Activated CD8-positive, alpha-beta T cell treated with anti-CD3 and anti-CD28 coated beads for 36 hours (primary cell): ENCODE measurements at regions not wholly inside any gene's neighbourhood (a gene's known extent, or its start where the extent isn't known, plus 50 kb on each side); places are given as distances from the start of the nearest gene placed in this dataset.

ENCODE experiments used
- ATAC-seq: fragments of 200-7000 bp; cut with Tn5 transposase; one replicate; pipeline ENCODE4 v1.10.0; 2021; ENCODE audit warnings: mild to moderate bottlenecking, moderate library complexity
- CTCF ChIA-PET: fragments of 350-600 bp; sonication (Branson Sonifier 250); formaldehyde crosslinking; loops from one replicate; lab custom pipeline; 2021; ENCODE audit warnings: antibody characterized with exemption; lab: Charles Lee
- POLR2A ChIA-PET: fragments of 350-600 bp; sonication (Branson Sonifier 250); formaldehyde crosslinking; loops from one replicate; lab custom pipeline; 2021; ENCODE audit warnings: antibody characterized with exemption; lab: Charles Lee
- DNase-seq: peaks from one replicate; pipeline ENCODE4 v3.0.0-alpha.2; 2020
- H3K27ac Mint-ChIP-seq: one replicate; pipeline ENCODE4 v1.8.0; 2021; ENCODE audit warnings: mild to moderate bottlenecking, mixed read lengths
- H3K27me3 Mint-ChIP-seq: one replicate; pipeline ENCODE4 v1.8.0; 2021; ENCODE audit warnings: mixed read lengths
- H3K36me3 Mint-ChIP-seq: one replicate; pipeline ENCODE4 v1.8.0; 2021; ENCODE audit warnings: low read depth, mixed read lengths
- H3K4me1 Mint-ChIP-seq: one replicate; pipeline ENCODE4 v1.8.0; 2021; ENCODE audit warnings: low read depth, mixed read lengths
- H3K4me3 Mint-ChIP-seq: one replicate; pipeline ENCODE4 v1.8.0; 2021; ENCODE audit warnings: mild to moderate bottlenecking, moderate library complexity, mixed read lengths
- H3K9me3 Mint-ChIP-seq: one replicate; pipeline ENCODE4 v1.8.0; 2021; ENCODE audit warnings: mixed read lengths
- intact Hi-C: fragments of 100-400 bp; cut with micrococcal nuclease; formaldehyde crosslinking; loops from one replicate; pipeline ENCODE4 v1.10.0; 2022
- TF ChIP-seq, protein P1 (sequence below): fragments of 200-600 bp; IDR thresholded peaks from one replicate; pipeline ENCODE4 v1.8.0; 2022; ENCODE audit warnings: antibody characterized with exemption, mild to moderate bottlenecking

DNA sequence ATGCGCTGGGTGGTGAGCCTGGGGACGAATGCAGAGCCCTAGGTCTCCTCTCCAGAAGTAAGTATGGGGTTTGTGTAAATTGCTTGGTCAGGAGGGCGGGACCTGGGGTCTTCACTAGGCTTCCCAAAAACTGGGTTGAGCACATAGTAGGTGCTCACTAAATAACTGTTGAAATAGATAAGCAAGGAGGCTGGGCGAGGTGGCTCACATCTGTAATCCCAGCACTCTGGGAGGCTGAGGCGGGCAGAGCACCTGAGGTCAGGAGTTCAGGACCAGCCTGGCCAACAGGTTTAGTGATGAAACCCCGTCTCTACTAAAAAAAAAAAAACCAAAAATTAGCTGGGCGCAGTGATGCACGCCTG, 163.9 kb upstream of the IER5L start:
- Mint-ChIP-seq H3K27ac (no peak overlapping the region), H3K4me1 (peaks cover 12% of the 10 kb centered on the region), H3K4me3 (no peak overlapping the region), H3K27me3 (peaks cover 3% of the 10 kb centered on the region), H3K9me3 (no peaks in the 10 kb centered on the region), H3K36me3 (no peaks in the 10 kb centered on the region)
- CTCF ChIA-PET: no interaction called here
- ATAC-seq (no peak), DNase-seq (no peak)
- POLR2A ChIA-PET: no interaction called here
- intact Hi-C loops: no loop called here
- TF ChIP-seq, protein P1, sequence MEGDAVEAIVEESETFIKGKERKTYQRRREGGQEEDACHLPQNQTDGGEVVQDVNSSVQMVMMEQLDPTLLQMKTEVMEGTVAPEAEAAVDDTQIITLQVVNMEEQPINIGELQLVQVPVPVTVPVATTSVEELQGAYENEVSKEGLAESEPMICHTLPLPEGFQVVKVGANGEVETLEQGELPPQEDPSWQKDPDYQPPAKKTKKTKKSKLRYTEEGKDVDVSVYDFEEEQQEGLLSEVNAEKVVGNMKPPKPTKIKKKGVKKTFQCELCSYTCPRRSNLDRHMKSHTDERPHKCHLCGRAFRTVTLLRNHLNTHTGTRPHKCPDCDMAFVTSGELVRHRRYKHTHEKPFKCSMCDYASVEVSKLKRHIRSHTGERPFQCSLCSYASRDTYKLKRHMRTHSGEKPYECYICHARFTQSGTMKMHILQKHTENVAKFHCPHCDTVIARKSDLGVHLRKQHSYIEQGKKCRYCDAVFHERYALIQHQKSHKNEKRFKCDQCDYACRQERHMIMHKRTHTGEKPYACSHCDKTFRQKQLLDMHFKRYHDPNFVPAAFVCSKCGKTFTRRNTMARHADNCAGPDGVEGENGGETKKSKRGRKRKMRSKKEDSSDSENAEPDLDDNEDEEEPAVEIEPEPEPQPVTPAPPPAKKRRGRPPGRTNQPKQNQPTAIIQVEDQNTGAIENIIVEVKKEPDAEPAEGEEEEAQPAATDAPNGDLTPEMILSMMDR: no peak

DNA sequence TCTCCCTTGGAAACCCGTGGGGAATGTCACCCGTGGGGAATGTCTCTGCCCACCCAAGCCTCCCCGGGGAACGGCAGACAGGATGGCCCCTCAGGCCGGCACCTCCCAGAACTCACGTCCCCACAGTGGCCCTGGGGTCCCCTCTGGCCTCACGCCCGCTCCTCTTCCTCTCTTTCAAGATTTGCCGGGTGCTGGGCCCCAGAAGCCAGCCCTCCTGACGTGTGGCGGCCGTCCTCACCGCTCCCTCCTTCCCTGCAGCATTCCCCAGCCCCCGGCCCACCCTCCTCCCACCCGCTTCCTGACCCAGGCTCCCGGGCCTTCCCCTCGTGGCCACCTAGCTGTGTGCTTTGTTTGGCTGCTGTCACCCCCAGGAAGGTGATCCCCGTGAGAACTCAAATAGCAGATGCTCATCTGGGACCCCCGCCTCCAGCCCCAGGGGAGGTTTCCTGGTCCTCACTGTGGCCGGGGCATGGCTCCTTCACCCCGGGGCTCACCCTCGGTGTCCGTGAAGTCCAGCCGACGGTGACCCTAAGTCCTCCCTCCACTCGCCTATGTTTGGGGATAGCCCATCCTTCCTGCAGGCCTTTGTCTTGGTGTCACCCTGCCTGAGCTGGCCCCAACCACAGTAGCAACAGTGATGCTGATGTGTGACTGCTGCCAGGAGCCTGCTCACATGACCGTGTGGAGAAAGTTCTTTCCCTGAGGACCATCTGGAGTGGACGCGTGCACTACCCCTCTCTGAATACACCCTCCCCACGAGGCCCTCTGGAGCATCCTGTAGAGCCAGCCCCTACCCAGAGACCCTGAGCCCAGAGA, 163.3 kb upstream of the IER5L start:
- DNase-seq (no peak), ATAC-seq (no peak)
- peaks cover 3% of the 10 kb centered on the region for H3K27me3 Mint-ChIP-seq
- no peak overlapping the region for H3K4me3 Mint-ChIP-seq
- H3K4me1 Mint-ChIP-seq: peaks cover 9% of the 10 kb centered on the region
- intact Hi-C loops: no loop called here
- TF ChIP-seq, protein P1: no peak
- H3K9me3 Mint-ChIP-seq: no peaks in the 10 kb centered on the region
- CTCF ChIA-PET: no interaction called here
- no peaks in the 10 kb centered on the region for H3K36me3 Mint-ChIP-seq
- H3K27ac Mint-ChIP-seq: no peak overlapping the region
- POLR2A ChIA-PET: no interaction called here

DNA sequence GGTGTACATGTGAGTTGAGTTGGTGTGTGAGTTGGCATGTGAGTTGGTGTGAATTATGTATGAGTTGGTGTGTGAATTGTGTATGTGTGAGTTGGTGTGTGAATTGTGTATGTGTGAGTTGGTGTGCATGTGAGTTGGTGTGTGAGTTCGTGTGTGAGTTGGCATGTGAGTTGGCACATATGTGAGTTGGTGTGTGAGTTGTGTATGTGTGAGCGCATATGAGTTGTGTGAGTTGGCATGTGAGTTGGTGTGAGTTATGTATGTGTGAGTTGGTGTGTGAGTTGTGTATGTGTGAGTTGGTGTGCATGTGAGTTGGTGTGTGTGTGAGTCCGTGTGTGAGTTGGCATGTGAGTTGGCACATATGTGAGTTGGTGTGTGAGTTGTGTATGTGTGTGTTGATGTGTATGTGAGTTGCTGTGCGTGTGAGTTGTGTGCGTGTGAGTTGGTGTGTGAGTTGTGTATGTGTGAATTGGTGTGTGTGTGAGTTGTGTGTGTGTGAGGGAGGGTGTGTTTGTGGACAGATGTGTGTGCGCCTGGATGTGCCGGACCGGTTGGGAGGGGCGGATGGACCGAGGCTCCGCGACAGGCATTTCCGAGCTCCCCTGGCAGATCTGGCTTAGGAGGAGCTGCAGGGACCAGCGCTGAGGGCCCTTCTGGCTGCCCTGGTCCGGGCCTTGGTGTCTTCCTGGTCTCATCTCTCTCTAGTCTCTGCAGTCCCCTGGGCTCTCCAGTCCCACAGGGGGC, 162.5 kb upstream of the IER5L start:
- ATAC-seq: no peak

DNA sequence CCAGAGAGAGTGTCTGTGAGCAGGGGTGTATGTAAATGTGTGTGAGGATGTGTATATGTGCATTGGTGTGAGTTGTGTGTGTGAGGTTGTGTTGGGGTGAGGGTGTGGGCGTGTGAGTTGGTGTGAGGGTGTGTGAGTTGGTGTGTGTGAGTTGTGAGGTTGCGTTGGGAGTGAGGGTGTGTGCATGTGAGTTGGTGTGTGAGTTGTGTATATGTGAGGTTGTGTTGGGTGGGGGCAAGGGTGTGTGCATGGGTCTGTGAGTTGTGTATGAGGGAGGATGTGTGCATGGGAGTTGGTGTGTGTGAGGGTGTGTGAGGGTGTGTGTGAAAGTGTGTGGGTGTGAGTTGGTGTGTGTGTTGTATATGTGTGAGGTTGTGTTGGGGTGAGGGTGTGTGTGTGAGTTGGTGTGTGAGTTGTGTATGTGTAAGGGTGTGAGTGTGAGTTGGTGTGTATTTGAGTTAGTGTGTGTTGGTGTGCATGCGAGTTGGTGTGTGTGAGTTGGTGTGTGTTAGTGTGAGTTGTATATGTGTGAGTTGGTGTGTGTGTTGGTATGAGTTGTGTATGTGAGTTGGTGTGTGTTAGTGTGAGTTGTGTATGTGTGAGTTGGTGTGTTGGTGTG, 161.6 kb upstream of the IER5L start:
- no peak overlapping the region for H3K27ac Mint-ChIP-seq
- H3K27me3 Mint-ChIP-seq: peaks cover 3% of the 10 kb centered on the region
- CTCF ChIA-PET: no interaction called here
- peaks cover 18% of the 10 kb centered on the region for H3K4me1 Mint-ChIP-seq
- intact Hi-C loops: no loop called here
- no peaks in the 10 kb centered on the region for H3K36me3 Mint-ChIP-seq
- no peaks in the 10 kb centered on the region for H3K9me3 Mint-ChIP-seq
- no peak for DNase-seq
- no peak for ATAC-seq
- TF ChIP-seq, protein P1: no peak
- no peak overlapping the region for H3K4me3 Mint-ChIP-seq
- POLR2A ChIA-PET: no interaction called here

More for the DNA sequence above, 162.5 kb upstream of the IER5L start:
- no peak for DNase-seq
- Mint-ChIP-seq H3K36me3 (no peaks in the 10 kb centered on the region), H3K4me3 (no peak overlapping the region), H3K4me1 (peaks cover 11% of the 10 kb centered on the region), H3K27ac (no peak overlapping the region), H3K9me3 (no peaks in the 10 kb centered on the region), H3K27me3 (peaks cover 3% of the 10 kb centered on the region)
- ChIA-PET POLR2A (no interaction called here), CTCF (no interaction called here)
- TF ChIP-seq, protein P1: no peak
- intact Hi-C loops: no loop called here
